ENCODE measurements at regions not wholly inside any gene's neighbourhood (a gene's known extent, or its start where the extent isn't known, plus 50 kb on each side); places are given as distances from the start of the nearest gene placed in this dataset.

DNA sequence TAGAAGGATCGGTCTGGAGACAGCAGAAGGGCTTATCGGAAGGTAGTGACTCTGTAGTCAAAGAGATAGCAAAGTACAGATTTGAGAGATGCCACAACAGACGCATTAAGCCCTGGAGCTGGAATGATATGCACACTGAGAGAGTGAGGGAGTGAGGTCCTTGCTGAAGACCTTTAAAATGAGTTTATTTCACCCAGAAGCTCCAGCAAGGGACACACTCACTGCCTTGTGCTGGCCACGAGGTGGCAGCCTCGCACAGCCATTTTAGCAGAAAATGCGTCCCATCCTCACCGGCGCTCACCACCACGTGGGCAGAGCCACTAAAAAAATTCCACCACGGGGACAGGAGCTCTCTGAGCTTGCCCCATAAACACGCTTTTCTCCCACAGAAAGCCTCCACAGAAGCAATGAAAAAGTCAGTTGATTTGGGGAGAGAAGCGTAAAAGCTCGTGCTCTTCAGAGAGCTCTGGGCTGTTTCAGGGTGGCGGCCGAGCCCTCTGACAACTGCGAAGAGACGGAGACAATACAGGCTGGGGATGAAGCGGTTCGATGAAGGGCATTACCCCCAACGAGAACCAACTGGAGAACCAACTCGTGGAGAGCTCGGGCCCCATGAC, 163.0 kb upstream of the KLF14 start:
- peak in 1 of 3 donors; percentile 60 for DNase-seq (ENCODE audit: low read depth in 3 of 3)

DNA sequence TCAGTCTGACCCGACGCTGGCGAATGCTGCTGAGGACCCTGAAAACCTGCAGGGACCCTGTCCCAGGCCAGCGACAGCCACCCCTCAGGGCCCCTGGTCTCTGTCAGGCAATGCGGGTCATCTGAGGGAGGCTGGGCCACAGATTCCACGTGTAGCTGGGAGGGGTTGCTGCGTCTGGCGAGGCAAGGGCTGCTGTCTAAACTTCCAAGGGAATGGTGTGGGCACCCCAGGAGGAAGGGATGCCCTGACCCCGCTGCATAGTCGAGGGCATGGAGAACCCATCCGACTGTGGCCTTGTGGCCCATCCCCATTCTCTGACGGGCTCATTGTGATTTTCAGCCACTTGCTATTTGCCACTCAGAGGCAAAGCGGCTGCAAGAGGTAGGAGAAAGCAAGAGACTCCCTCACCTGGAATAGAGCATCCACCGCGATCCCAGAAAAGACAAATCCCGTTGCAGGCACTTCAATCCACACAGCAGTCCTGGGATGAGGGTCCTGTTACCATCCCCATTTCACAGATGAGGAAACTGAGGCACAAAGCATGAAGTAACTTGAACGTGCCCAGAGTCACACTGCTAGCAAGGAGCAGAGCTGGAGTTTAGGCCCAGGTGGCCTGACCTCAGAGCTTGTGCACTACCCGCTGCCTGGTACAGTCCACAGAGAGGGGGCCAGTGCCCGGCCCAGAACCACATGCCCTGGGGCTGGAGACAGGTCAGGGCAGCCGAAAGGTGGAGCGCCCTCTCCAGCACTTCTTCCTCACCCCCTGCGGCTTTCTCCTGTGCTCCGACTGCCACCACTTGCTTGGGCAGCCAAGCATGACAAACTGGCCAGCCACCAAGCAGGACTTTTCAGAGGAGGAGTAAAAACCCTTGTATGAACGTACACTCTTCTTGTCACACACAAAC, 163.8 kb upstream of the KLF14 start:
- DNase-seq (ENCODE audit: low read depth in 3 of 3): no peak

DNA sequence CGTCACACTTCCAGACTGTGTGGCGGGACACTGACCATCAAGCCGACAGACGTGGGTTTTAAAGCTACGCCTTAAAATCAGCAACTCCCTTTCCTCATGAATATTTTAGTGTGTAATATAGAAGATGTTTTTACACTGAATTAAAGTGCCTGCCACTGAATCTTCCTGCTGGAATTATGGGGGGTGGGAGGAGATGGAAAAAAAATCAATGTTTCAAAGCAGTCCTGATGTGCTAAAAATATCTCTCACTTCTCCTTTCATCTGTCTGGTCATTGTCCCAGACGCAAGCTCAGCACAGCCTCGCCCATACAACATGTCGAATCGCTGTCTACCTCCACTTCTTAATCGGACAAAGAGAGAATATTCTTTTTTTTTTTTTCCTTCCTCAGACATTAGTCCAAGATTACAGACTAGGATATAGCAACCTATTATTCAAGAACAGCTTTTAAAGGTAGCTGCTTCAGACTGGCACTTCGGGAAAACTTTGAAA, 165.1 kb upstream of the KLF14 start:
- DNase-seq (ENCODE audit: low read depth in 3 of 3): no peak

DNA sequence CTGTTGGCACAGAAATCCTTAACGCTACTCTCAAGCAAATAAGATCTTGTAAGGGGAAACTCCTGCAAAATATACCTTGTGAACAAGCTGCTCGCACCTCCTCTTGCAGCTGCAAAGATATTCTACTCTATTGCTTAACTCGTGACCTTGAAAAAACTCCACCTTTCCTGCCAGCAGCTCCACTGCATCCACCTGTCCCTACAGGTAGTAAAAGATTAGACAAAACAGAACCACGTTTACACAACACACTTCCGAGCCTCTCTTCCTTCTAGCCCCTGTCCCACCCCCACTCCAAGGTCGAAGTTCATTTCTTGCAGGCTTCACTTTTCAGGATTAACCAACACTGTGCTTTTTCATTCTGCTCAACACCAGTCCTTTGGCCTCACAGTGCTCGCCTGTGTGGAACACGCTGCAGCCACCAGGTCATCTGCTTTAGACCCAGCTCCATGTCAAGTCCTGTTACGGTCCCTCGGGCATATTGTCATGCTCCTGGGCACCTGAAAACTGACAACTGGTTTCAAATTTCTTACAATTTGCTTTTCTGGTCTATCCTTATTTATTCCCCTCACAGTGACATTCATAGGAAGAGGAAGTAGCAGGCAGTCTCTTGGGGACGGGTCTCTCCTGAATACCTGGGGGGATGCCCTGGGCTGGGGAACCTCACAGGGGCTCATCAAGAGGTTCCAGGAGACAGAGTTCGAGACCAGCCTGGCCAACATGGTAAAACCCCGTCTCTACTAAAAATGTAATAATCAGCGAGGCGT, 165.8 kb upstream of the KLF14 start:
- DNase-seq (ENCODE audit: low read depth in 3 of 3): no peak

DNA sequence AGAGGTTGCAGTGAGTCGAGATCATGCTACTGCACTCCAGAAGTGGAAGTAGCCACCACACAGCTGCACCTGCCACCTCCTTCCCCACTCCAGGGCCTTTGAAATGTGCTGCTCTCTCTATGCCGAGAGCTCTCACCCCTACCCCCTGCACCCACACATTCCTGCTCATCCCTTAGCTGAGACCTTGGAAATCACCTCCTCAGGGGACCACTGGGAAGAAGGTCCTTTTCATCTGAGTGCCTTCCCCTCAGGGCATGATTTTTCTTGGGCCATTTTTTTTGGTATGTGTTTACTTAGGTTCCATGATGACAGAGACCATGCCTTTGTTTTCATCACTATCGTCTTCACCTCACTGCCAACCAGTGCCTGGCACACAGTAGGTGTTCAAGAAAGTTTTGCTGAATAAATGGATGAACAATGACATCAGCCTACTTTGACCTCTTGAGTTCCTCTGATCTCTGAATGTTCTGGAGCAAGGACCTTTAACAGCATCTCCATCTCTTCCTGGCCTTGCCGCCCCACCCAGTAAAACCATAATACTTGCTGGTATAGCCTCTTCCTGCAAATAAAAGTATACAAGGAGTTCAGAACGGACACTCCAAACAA, 166.6 kb upstream of the KLF14 start:
- DNase-seq (ENCODE audit: low read depth in 3 of 3): no peak

DNA sequence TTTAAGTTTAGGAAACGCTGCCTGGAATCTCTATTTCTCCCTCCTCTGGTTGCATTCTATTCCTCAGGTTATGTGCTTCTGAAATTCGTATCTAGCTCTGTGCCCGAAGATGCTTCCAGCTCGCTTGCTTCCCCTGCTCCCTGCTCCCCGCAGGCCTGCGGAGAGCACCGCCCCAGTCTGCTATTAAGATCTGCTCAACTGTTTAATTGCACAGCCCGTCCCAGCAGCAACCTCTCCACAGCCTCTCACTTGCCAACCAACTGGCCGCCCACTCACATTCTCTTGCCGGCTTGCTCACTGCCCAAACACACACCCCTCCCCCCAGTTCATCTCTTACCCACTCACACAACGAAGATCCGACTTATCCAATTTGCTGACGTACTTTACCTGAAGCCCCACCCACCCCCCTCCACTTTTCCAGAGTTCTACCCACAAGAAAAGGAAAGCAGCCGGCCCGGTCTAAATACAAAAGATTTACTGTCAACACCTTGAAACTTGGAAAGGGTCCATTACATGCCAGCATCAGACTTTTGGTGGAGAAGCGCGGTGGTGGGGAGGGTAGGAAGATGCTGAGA, 167.3 kb upstream of the KLF14 start:
- DNase-seq (ENCODE audit: low read depth in 3 of 3): no peak

DNA sequence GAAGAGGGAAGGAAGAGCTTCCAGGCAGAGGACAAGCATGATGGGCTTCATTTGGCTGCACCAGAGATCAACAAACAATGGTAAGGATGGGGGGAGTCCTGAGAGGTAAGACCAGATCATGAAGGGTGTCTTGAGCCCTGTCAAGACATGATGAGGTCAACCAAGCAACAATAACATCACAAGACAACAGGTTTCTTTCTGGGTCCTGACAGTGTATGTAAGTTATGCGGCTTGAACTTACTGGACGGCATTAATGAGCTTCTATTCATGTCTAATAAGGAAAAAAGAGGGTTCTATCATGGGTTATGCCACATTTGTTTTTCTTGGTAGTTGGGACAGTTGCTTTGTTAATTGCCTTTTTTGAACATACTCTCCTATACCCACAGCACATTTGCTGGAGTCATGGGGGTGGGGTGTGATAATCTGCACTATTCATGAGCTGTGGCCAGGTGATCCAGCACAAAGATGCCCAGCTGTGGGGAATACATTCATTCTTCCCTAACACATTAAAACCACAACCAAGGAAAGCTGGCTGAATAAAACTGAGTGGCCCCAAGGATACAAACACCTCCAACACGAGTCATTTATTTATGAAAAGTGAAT, 168.8 kb upstream of the KLF14 start:
- DNase-seq (ENCODE audit: low read depth in 3 of 3): no peak

DNA sequence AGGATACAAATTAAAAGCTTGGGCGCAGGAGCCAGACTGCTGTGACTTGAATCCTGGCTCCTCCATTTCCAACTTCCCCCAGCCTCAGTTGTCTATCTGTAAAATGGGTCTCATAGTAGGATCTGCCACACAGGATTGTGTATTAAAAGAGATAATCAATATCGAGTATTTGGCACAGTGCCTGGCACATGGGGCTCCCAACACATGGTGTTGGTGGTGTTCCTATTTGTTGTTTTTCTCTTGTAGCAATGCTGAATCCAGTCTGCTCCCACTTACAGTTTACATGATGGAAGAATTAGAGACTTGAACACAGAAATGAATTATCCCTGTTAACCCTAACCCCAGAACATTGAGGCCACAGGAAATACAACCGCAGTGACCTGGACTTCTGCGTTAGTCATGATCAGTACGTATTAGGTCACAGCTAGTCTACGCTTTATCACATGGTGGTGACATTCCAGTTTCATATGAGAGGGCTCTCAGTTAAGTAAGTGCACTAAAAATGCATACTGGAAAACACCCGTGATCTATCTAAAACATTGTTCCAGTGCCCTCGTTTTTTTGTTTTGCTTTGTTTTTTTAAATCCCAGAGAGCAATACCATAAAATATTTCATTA, 169.5 kb upstream of the KLF14 start:
- DNase-seq (ENCODE audit: low read depth in 3 of 3): no peak

DNA sequence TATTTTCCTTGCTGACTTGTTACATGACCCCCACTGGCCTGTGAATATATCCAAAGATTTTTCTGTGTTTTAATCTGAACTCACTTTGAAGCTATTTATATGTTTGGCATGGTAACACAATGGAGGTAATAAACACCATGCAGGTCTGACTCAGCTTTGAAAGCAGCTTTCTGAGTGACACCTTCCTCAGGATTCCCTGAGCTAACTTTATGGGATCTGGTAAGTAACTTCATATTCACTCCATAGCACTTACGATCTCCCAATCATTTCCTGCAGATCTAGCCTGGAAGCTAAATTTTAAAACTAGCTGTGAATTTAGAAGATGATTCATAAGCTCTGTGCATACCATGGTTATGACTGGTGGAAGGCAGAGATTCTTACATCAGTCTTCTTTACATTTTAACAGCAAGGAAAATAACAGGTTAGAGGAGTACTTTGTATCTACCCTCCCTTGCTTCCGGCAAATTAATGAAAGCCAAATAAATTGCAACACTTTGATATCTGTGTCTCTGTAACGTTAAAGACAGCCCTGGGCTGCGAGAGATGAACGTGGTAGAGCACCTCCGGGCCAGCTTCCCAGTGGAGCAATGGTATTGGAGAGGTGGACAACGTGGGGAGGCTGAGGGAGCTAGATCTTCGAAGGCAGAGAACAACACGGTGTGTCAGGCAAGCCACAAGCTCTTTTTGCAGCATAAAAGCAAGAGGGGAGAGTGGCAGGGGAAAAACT, 170.2 kb upstream of the KLF14 start:
- DNase-seq (ENCODE audit: low read depth in 3 of 3): no peak

DNA sequence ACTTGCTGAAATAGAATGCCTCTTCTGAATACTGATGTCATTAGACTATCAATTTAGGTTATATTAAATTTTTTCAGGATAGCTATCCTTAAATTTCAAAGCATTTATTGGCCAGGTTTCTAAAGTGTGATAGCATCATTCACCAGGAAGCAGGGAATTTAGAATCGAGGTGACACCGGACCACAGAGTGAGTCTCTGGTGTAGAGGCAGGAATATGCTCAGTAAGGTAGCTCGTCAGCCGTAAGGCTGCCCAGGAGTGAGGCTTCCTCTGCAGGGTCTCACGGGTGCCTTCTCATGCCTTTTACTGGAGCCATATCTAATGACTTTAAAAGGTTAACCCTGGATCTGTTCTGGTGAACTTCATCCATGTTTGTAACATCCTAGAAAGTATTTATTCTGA, 170.8 kb upstream of the KLF14 start:
- DNase-seq (ENCODE audit: low read depth in 3 of 3): no peak

DNA sequence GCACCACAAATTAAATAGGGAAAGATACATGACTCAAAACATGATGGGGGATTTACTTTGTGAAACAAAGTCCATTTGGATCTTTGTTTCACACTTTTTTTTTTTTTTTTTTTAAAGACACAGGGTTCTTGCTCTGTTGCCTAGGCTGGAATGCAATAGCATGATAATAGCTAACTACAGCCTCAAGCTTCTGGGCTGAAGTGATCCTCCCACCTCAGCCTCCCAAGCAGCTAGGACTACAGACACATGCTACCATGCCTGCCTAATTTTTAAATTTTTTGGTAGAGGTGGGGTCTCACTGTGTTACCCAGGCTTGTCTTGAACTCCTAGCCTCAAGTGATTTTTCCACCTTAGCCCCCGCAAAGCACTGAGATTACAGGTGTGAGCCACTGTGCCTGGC, 172.6 kb upstream of the KLF14 start:
- DNase-seq (ENCODE audit: low read depth in 3 of 3): no peak

DNA sequence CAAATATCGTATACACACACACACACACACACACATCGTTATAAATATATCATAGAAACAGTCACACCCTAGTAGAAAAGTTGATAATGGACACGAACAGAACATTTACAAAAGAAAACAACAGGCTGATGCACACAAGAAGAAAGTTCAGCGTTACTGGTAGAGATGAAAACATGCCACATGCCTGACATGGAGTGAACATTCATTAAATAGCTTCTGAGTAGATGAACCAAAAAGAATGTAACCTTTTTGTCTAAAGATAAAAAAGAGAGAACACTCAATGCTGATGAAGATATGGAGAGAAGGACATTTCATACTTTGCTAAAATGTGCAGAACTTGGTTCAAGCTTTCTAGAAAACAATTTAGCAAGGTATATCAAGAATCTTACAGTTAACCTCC, 173.4 kb upstream of the KLF14 start:
- no peak for DNase-seq (ENCODE audit: low read depth in 3 of 3)

DNA sequence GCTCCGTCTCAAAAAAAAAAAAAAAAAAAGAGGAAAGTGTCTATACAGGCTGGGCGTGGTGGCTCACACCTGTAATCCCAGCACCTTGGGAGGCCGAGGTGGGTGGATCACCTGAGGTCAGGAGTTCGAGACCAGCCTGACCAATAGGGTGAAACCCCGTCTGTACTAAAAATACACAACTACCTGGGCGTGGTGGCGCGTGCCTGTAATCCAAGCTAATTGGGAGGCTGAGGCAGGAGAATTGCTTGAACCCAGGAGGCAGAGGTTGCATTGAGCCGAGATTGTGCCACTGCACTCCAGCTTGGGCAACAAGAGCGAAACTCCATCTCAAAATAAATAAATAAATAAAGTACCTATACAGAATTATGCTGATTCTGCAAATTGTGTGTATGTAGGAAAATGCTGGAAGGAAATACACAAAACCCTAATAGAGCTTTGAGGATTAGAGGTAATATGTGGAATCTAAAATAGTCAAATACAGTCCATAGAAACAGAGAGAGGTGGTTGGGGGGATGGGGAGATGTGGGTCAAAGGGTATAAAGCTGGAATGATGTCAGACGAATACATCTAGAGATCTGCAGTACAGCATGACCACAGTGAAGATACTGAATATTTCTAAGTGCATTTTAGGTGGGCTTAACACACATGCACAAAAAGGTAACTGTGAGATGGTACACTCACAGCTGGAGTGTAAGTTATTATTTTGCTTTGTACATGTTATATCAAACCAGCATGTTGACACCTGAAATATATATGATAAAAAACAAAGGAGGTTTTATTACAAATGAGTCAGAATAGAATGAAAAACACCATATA, 174.5 kb upstream of the KLF14 start:
- DNase-seq (ENCODE audit: low read depth in 3 of 3): no peak

DNA sequence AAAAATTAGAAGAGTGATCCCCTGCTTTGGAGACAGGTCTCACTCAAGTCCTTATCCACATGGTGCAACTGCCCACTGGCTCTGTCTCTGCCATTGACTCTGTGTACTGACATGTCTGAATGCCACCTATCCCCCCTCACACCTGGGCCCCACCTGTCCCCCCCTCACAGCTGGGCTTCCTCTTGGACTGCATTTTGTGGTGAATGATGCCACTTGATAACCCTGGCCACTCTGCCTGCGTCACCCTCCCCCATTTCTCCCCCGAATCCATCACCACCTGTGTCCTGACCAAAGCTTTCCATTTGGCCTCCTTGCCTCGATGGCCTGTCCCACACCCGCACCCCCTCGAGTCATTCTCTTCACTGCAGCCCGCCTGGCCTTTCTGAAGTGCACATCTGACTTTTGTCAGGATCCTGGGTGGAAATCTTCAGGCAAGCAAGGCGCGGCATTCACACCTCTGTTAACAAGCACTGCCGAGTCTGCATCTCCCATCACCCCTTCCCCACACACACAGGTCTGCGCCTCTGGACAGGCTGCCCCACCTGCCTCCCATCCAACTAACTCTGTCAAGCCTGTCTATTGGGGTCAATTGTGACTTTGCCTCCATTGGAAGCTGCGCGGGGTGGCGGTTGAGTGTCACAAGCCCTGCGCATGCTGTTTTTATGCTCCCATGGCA, 175.3 kb upstream of the KLF14 start:
- DNase-seq (ENCODE audit: low read depth in 3 of 3): no peak

DNA sequence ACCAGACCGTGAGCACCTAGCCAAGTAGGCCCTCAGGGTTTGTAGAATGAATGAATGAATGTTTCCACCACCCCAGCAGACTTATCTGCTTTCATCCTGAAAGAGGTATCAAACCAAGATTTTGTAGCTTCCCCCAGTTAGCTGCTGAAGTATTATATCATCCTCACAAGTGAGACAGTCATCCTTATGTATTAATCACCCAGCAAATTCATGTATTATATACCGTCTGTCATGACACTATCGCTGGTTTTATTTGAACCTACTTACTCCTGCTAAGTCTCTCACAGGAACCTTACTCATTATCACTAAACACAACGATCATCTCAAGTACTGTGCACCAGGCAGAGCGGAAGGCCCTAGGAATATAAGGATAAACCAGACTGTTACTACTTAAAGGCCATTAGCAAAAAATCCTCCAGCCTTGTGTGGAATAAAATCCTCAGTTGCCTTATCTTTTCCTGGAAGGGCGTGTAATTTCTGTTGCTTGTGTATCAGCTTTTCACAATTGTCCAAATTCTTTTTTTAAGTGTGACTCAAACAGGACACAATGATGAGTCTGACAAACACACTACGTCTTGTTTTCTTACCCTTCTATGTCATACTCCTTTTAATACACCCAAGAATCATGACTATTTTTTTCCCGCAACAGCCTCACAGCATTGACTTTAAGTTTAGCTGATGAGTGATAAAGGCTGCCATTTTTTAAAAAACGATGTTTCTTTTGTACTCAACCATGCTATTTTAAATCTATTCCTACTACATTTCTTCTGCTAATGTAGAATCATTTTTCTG, 176.1 kb upstream of the KLF14 start:
- DNase-seq (ENCODE audit: low read depth in 3 of 3): no peak

DNA sequence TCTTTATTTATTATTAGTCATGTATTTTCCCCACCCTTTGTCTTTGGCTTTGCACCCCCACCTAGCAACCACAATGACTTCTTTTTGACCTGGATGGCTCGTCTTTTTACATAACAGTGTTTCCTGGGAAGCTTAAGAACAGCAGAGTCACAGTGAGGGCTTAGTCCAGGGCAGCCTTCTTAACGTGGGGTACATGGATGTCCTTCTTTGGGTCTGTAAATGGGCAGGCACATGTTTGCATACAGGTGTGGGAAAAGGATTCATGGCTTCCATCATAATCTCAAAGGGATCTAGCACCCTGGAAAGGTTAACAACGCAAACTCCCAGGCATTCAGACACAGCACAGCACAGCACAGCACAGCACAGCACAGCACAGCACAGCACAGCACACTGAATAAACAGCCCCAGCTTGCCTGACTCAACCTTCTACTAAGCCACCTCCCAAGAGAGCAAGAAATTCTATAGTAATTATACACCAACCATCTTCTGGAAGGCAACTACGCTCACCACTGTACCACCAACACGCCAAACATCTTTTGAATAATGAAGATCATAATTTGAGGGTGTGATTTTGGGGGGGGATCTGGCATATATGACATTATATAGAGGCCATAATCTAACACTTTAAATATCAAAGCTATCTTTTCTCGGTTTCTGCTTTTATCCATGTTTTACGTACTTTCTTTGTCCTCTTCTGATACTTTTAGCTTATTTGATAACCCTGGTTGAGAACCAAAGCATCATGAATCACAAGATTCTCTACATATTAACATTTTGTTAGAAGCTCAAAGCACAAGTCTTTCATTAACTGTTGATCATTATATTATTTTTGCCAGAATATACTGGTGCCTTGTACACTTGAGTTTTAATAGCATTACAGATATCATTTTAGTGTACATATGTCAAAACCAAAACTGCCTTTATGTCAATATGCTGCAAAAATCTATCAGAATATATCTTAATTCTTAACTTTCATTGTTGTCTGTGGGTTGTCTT, 177.2 kb upstream of the KLF14 start:
- no peak for DNase-seq (ENCODE audit: low read depth in 3 of 3)
